ENCODE measurements at regions not wholly inside any gene's neighbourhood (a gene's known extent, or its start where the extent isn't known, plus 50 kb on each side); places are given as distances from the start of the nearest gene placed in this dataset.

DNA sequence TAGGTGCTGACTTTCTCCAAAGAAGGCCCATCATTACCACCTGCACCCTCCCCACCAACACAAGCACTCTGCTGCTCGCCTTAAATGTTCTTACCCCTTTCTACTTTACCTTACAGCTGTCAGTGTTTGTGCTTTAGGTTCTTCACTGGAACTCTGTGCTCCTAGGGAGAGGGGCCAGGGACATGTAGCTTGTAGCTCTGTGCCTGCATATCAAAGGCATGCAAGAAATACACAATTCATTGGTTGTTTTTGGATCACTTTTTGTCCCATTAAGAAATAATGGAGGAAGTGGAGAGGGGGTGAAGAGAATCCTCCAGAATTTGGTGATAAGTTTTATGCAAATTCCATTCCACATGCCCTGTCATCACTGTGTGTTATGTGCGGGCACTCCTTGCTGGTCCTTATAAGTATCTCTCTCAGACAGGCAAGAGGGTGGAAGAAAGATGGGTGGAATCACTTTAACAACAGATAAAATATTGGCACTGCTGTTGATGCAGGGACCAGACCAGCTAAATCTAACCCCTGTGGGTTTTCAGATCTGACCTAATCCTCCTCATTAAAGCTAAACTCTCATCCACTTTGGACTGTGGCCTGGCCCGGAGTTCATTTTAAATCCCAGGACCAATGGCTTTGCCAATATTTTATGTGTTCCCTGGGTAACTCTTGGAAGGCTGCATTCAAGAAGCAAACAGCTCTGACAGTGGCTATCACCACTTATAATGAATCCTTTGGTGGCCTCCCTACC lies 375.8 kb upstream of the NFE2L3 start:
- no peak overlapping the region for H3K4me3 Mint-ChIP-seq
- H3K27me3 Mint-ChIP-seq = peaks cover 6 to 27% of the 10 kb centered on the region in 2 donors
- ATAC-seq (replicated peaks) = no peak
- H3K27ac Mint-ChIP-seq = no peak overlapping the region
- no peaks in the 10 kb centered on the region for H3K4me1 Mint-ChIP-seq
- DNase-seq = no peak
- H3K36me3 Mint-ChIP-seq = no peaks in the 10 kb centered on the region
- no peaks in the 10 kb centered on the region for H3K9me3 Mint-ChIP-seq

DNA sequence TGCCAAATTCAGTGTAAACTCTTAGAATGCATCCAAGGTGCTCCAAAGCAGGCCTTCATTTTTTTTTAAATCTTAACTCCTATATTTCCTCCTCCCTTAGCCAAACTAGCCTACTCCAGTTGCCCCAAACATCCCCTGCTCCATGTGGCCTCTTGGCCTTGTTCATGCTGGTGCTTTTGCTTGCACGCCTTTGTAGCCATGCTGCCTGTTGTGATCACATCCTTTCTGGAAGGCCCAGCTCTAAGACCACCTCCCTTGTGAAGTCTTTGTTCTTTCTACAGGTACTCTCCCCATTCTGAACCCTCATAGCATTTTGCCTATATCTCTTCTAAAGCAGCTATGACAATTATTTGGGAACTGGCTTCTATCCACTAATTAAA lies 375.3 kb upstream of the NFE2L3 start:
- H3K4me3 Mint-ChIP-seq = no peak overlapping the region
- peaks cover 10 to 27% of the 10 kb centered on the region in 2 donors for H3K27me3 Mint-ChIP-seq
- H3K4me1 Mint-ChIP-seq = no peaks in the 10 kb centered on the region
- no peaks in the 10 kb centered on the region for H3K36me3 Mint-ChIP-seq
- DNase-seq = no peak
- ATAC-seq (replicated peaks) = no peak
- no peaks in the 10 kb centered on the region for H3K9me3 Mint-ChIP-seq
- no peak overlapping the region for H3K27ac Mint-ChIP-seq

DNA sequence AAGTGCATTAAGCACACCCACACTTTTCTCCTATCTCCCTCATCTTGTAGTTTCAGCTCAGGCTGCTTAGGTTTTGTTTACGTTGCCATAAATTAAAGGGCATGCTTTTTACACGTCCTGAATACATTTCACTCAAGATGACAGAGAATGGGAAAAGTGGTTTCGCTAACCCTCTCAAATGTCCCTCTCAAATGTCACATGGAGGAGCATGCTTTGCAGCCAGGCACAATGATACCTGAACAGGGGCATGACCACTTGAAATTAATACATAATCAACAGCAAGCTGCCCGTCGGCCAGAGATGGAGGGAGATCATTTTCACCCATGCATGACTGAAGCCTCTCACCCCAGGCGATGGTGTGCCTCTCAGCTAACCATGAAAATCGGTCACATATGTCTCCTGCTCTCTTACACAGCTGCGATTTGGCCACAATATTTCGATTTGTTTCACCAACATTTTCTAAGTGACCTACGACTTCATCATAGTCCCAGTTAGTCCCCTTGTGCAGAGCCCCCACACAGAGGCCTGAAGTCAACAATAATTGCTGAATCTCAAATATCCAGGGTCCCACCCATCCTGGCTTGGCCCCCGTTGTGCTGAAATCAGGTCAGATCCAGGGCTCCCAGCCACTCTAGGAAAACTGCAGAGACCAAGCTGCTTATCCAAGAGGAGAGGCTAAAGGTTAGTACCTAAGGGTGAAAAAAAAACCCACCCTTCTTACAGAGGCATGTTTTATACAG lies 373.9 kb upstream of the NFE2L3 start:
- Mint-ChIP-seq H3K4me1 (no peaks in the 10 kb centered on the region), H3K27me3 (peaks cover 7 to 20% of the 10 kb centered on the region in 2 donors), H3K9me3 (no peaks in the 10 kb centered on the region), H3K27ac (no peak overlapping the region), H3K4me3 (no peak overlapping the region), H3K36me3 (no peaks in the 10 kb centered on the region)
- ATAC-seq (replicated peaks) (no peak), DNase-seq (no peak)

GRCh38 chr7:25779002-25779546 lies 372.9 kb upstream of the NFE2L3 start:
- no peak overlapping the region for H3K27ac Mint-ChIP-seq
- ATAC-seq (replicated peaks) (no peak), DNase-seq (no peak)
- H3K4me3 Mint-ChIP-seq = no peak overlapping the region
- peaks cover 7 to 16% of the 10 kb centered on the region in 2 donors for H3K27me3 Mint-ChIP-seq
- H3K36me3 Mint-ChIP-seq = no peaks in the 10 kb centered on the region
- no peaks in the 10 kb centered on the region for H3K9me3 Mint-ChIP-seq
- H3K4me1 Mint-ChIP-seq = no peaks in the 10 kb centered on the region

- ATAC-seq (replicated peaks) (no peak), DNase-seq (no peak)
- H3K27me3 Mint-ChIP-seq = peaks cover 7 to 17% of the 10 kb centered on the region in 2 donors
- no peak overlapping the region for H3K27ac Mint-ChIP-seq
- H3K4me1 Mint-ChIP-seq = no peaks in the 10 kb centered on the region
- H3K4me3 Mint-ChIP-seq = no peak overlapping the region
- H3K36me3 Mint-ChIP-seq = no peaks in the 10 kb centered on the region
- H3K9me3 Mint-ChIP-seq = no peaks in the 10 kb centered on the region
Observed at GRCh38 chr7:25780904-25781303, 371.1 kb upstream of the NFE2L3 start.

DNA sequence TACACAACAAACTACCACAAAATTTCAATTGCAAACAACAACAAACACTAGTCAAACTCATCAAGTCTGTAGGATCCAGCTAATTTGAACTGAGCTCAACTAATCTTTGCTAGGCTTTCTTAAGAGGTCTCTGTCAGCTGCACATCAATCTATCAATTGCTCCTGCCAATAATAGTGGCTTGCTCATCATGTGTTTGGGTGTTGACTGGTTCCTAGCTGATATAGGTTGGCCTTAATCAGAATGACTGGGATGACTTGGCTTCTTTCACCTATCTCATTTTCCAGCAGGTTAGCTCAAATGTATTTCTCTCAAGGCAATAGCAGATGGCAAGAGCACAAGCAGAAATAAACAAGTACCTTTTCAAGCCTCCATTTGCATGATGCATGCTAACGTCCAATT lies 370.3 kb upstream of the NFE2L3 start:
- DNase-seq (no peak), ATAC-seq (replicated peaks) (no peak)
- H3K4me1 Mint-ChIP-seq = no peaks in the 10 kb centered on the region
- H3K4me3 Mint-ChIP-seq = no peak overlapping the region
- no peaks in the 10 kb centered on the region for H3K36me3 Mint-ChIP-seq
- H3K27ac Mint-ChIP-seq = no peak overlapping the region
- H3K9me3 Mint-ChIP-seq = no peaks in the 10 kb centered on the region
- peaks cover 7 to 15% of the 10 kb centered on the region in 2 donors for H3K27me3 Mint-ChIP-seq

DNA sequence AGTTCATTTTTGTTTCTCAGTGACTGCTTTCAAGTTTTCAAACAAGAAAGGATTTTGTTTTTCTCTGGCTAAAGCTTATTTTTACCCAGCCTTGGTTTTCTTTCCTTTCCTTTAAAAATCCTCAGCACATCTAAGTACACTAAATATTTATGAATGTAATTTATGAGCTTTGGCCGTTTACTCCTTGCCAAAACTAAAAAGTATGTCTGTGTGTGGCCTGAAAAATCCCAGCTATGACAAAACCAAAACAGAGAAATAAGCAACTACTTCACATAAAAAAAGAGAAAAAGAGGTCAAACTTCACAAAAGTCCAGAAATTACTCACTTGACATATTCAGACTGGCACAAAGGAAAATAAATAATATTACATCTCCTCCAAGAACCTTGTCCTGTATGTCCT lies 365.1 kb upstream of the NFE2L3 start:
- DNase-seq (no peak), ATAC-seq (replicated peaks) (no peak)
- peaks cover 10 to 17% of the 10 kb centered on the region in 2 donors for H3K27me3 Mint-ChIP-seq
- no peak overlapping the region for H3K4me3 Mint-ChIP-seq
- no peaks in the 10 kb centered on the region for H3K9me3 Mint-ChIP-seq
- H3K4me1 Mint-ChIP-seq = no peaks in the 10 kb centered on the region
- no peak overlapping the region for H3K27ac Mint-ChIP-seq
- H3K36me3 Mint-ChIP-seq = no peaks in the 10 kb centered on the region

GRCh38 chr7:25787336-25787735 lies 364.7 kb upstream of the NFE2L3 start:
- H3K36me3 Mint-ChIP-seq = no peaks in the 10 kb centered on the region
- H3K27ac Mint-ChIP-seq = no peak overlapping the region
- DNase-seq (no peak), ATAC-seq (replicated peaks) (no peak)
- no peak overlapping the region for H3K4me3 Mint-ChIP-seq
- H3K4me1 Mint-ChIP-seq = no peaks in the 10 kb centered on the region
- no peaks in the 10 kb centered on the region for H3K9me3 Mint-ChIP-seq
- H3K27me3 Mint-ChIP-seq = peaks cover 11 to 17% of the 10 kb centered on the region in 2 donors

DNA sequence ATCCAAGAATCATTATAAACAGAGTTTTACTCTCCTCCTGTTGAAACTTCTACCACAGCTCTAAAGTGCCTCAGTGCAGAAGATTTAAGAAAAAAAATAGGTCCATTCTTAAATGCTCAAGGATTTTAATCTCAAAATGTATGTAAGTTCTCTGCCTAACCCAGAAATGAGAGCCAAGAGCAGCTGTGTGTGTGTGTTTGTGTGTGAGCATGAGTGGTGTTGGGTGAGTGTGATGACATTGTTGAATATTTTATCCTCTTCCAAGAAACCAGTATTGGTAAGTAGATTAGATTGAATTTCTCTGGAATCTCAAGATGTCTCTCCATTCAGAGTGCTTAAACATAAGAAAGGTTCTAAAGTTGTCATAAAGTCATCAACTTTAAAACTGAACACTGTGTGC lies 363.6 kb upstream of the NFE2L3 start:
- Mint-ChIP-seq H3K9me3 (no peaks in the 10 kb centered on the region), H3K27me3 (peaks cover 18 to 21% of the 10 kb centered on the region in 2 donors)

GRCh38 chr7:25788961-25789620 lies 362.9 kb upstream of the NFE2L3 start:
- Mint-ChIP-seq H3K27ac (no peak overlapping the region), H3K27me3 (peaks cover 18 to 22% of the 10 kb centered on the region in 2 donors), H3K9me3 (no peaks in the 10 kb centered on the region), H3K4me1 (no peaks in the 10 kb centered on the region), H3K36me3 (no peaks in the 10 kb centered on the region), H3K4me3 (no peak overlapping the region)
- no peak for ATAC-seq (replicated peaks)
- DNase-seq = no peak

More for the DNA sequence above, 363.6 kb upstream of the NFE2L3 start:
- no peak for ATAC-seq (replicated peaks)
- H3K4me1 Mint-ChIP-seq = no peaks in the 10 kb centered on the region
- no peaks in the 10 kb centered on the region for H3K36me3 Mint-ChIP-seq
- no peak overlapping the region for H3K27ac Mint-ChIP-seq
- H3K4me3 Mint-ChIP-seq = no peak overlapping the region
- DNase-seq = no peak

- H3K4me3 Mint-ChIP-seq = no peak overlapping the region
- H3K4me1 Mint-ChIP-seq = no peaks in the 10 kb centered on the region
- peaks cover 25 to 26% of the 10 kb centered on the region in 2 donors for H3K27me3 Mint-ChIP-seq
- no peaks in the 10 kb centered on the region for H3K9me3 Mint-ChIP-seq
- H3K27ac Mint-ChIP-seq = no peak overlapping the region
- DNase-seq (no peak), ATAC-seq (replicated peaks) (no peak)
- H3K36me3 Mint-ChIP-seq = no peaks in the 10 kb centered on the region
Observed at GRCh38 chr7:25789701-25790640, 362.0 kb upstream of the NFE2L3 start.

DNA sequence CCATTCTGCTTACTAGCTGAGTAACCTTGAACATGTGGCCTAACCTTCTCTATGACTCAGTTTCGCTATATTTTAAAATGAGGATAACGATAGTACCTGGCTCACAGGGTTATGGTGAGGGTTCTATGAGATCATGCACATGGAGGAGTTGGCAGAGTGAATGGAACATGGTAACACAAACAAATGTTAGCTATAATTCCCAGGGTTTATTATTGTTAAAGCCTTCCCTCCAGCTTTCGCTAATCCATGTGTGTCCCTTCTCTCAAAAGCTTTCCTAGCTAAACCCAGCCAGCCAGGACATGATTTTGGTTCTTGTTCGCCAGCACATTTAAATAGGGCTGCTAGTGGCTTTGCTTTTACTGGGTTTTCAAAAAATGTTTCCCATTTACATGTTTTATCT lies 361.0 kb upstream of the NFE2L3 start:
- Mint-ChIP-seq H3K27me3 (peaks cover 20 to 26% of the 10 kb centered on the region in 2 donors), H3K4me3 (no peak overlapping the region), H3K4me1 (no peaks in the 10 kb centered on the region), H3K27ac (no peak overlapping the region), H3K36me3 (no peaks in the 10 kb centered on the region), H3K9me3 (no peaks in the 10 kb centered on the region)
- no peak for DNase-seq
- ATAC-seq (replicated peaks) = no peak

GRCh38 chr7:25792586-25792985 lies 359.4 kb upstream of the NFE2L3 start:
- peaks cover 25 to 39% of the 10 kb centered on the region in 2 donors for H3K27me3 Mint-ChIP-seq
- no peak overlapping the region for H3K4me3 Mint-ChIP-seq
- DNase-seq (no peak), ATAC-seq (replicated peaks) (no peak)
- H3K36me3 Mint-ChIP-seq = no peaks in the 10 kb centered on the region
- no peaks in the 10 kb centered on the region for H3K9me3 Mint-ChIP-seq
- no peaks in the 10 kb centered on the region for H3K4me1 Mint-ChIP-seq
- no peak overlapping the region for H3K27ac Mint-ChIP-seq

GRCh38 chr7:25795824-25796235 lies 356.2 kb upstream of the NFE2L3 start:
- DNase-seq (no peak), ATAC-seq (replicated peaks) (no peak)
- H3K27ac Mint-ChIP-seq = no peak overlapping the region
- peaks cover 15 to 40% of the 10 kb centered on the region in 2 donors for H3K27me3 Mint-ChIP-seq
- no peaks in the 10 kb centered on the region for H3K9me3 Mint-ChIP-seq
- H3K36me3 Mint-ChIP-seq = no peaks in the 10 kb centered on the region
- H3K4me1 Mint-ChIP-seq = no peaks in the 10 kb centered on the region
- H3K4me3 Mint-ChIP-seq = no peak overlapping the region

Measured in stimulated activated naive B cell treated with anti-CD40 and anti-IgM and Interleukin-4, amounts not matched to agents 10 μg/mL and 1 μg/mL and 100 μg/mL, for 72 hours (primary cell).